Hematopoietic multipotent progenitor cell treated with erythropoietin and hydrocortisone succinate and interleukin-3 and kit ligand, for 17 days (in vitro differentiated cells): ENCODE measurements at regions not wholly inside any gene's neighbourhood (a gene's known extent, or its start where the extent isn't known, plus 50 kb on each side); places are given as distances from the start of the nearest gene placed in this dataset.

Source experiments
- DNase-seq: peaks from one replicate; pipeline ENCODE4 v3.0.0-alpha.2; 2015; ENCODE audit warnings: low spot score

DNA sequence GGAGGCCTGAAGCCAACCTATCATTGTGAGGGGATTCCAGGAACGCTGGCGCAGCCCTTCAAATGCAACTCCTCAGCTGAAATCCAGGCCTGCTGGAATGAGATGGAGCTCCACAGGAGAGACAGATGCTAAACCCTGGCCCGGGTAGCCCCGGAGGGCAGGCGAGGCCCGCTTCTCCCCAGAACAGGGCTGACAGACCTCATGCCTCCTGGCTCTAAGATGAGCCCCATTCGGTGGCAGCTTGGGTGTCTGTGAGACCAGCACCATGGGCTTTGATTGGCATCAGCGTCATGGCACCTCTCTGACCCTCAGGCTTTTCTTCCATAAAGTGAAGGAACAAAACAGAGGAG, 382.2 kb downstream of the BCL11B start:
- no peak for DNase-seq

DNA sequence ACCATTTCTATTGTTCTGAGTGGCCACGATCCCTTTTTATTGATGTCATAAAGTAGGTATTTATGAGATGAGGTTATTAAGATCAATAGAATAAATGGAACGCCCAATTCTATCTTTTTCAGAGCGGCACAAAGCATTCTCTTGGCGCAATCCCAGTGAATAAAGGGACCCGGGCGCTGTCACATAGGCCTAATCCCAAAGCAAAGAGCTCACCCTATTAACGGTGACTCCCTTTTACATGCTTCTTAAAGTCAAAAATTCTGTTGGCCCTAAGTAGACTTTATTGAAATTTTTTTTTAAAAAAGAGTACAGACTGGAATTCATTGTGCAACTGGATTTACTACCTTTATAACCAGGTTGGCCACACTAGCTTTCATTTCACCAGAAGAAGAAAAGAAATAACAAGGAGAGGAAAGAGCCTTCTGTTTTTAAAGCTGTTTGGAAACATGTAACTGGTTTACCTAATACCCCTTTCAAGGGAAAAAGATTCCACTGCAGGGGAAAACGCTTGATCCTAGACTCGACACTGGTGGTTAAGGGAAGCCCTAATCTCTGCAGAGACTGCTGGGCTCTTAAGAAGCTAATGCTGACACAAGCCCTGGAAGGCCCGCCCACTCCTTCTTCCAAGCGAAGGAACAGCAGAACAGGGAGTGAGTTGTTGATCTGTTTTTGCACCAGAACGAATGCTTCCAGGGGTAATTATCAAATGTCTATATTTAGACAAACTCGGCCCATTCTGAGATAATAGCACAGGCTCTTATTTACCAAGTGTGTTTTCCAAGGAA, 381.2 kb downstream of the BCL11B start:
- no peak for DNase-seq

- DNase-seq = no peak
Measured at GRCh38 chr14:98893675-98894074, 378.3 kb downstream of the BCL11B start.

DNA sequence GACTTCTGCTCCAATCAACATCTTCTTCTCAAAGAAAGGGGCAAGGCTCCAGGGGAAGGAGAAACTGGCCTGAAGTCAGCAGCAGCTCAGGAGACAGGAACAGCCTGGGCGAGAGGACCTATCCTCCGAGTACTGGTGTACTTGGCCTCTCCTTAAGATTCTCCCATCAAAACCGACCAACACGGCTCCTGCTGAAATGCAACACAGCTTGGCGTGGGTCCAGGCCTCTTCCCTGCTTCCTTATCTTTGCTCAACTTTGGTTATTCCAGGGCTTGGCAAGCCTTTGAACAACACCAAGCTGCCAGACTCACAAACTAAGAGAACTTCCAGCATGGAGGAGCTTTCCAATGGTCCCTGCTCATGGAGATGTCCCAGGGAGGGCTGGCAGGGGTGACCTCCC, 377.4 kb downstream of the BCL11B start:
- DNase-seq = no peak

DNA sequence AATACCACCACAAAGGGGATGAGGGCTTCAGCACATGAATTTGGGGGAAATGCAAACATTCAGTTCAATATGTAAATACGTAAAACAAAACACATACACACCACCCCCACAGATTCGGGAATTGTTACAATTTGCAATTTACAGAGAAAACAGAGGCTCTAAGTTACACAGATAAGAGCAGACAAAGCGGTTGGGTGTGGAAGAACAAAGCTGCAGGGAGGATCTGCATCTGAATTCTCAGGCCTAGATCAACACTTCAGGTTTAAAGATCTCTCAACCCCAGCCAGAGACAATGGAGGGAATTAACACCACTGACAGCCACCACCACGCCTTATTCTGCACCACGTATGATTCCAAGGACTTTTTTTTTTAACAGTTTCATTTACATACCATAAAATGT, 375.5 kb downstream of the BCL11B start:
- no peak for DNase-seq

GRCh38 chr14:98897605-98898309, 374.2 kb downstream of the BCL11B start:
- DNase-seq = no peak

DNA sequence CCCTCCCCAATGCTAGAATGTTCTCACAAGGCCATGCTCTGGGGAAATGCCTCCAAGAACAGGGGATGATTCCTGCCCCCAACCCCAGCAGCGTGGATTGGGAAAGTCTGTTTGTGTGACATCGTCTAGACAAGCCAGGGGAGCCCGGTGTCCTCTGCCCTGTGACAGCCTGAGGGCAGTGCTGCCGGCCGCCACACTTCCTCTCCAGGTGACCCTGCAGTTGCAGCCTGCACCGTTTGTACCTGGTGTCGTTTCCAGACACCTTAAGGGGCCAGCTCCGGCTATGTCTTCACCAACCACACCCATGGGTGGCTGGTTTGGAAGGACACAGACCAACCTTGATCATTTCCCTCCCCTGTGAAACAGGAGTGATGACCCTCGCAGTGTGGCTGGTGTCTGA, 372.6 kb downstream of the BCL11B start:
- no peak for DNase-seq

GRCh38 chr14:98900236-98900635, 371.8 kb downstream of the BCL11B start:
- DNase-seq = no peak

GRCh38 chr14:98900798-98901197, 371.2 kb downstream of the BCL11B start:
- no peak for DNase-seq

GRCh38 chr14:98901511-98902205, 370.3 kb downstream of the BCL11B start:
- DNase-seq = no peak

DNA sequence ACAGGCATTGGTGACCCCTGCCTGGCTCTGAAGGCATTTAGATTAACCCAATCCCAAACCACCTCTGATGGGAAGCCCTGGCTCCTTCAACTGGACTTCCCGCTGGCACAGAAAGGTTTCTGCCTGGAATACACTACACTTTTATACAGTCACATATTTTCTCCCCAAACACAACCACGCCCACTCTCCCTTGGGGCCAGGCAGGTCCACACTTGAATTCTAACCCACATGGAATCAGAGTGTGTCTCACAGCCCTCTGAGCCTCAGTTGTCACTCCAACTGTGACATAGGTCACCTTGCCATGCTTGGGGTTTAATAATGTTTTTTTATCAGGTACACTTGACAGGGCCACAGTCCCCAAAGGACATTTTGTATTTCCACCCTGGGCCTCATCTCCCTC, 368.6 kb downstream of the BCL11B start:
- DNase-seq = no peak

DNA sequence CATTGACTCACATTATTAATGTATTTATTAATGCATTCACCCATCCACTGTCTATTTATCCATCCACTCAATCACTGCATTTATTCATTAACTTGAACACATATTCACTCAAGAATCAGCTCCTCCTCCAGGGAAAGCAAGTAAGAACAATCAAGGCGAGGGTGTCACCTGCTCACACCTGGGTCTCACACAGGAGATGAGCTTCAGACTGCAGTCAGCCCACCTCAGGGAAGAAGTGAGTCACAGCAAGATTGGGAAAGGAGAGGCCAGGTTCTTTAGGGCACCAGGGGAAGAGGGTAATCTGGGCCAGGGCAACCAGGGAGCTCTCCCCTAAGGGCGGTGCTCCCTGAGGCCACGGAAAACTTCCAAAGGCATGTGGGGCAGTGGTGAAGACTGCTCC, 367.3 kb downstream of the BCL11B start:
- DNase-seq = no peak

DNA sequence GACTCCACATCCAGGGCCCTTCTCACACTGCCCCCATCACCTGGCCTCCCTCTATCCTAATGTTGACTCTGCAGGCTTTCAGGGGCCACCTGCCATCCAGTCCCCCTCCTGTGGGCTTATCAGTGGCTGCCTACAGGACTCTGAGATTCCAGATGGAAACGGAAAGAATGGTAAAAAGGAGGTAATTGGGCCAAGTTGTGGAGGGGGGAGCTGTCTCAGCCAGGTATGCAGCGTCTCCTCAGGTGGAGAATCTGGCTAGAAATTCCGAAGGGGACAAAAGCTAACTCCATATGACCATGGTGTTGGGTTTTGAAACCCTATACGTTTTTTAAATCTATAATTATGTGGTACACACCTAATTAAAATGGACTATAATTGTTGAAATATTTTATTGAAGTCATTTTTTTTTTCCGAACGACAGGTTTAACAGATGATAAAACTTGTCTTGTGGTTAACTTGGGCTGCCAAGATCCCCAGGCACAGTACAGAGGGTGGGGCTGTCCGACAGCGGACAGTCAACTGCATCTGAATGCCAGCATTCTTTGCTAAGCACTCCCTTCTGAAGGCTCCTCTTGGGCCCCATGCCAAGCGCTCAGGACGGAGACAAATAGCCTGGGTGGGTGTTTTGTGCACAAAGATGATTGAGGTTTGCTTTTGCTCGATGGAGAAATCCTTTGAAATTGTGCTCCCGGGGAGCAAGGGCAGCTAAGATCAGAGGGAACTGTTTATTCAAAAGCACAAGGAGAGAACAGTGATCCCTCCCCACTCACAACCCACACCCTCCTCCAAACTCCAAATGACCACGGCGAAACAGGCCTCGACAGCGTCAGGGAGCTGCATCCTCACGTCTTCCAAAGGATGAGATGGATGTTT, 365.6 kb downstream of the BCL11B start:
- no peak for DNase-seq

DNA sequence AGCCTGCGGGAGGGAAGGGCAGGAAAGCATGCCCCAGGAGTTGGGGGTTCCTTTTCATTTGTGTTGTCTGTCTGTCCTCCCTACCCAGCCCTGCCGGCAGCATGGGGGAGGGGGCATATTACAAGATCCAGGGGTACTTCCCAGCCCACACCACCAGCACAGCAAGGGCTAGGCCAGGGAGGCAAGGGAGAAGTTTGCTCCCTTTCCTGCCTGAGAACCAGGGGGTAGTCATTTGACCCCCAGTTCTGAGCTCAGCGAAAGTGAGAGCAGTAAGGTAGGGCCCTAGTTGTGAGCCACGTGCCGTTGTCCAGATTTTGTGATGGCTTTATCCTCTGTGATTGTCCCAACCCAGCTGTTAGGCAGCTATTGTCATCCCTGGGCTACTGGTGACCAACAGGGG, 364.7 kb downstream of the BCL11B start:
- no peak for DNase-seq

GRCh38 chr14:98908050-98908449, 363.9 kb downstream of the BCL11B start:
- no peak for DNase-seq

GRCh38 chr14:98909251-98909944, 362.6 kb downstream of the BCL11B start:
- DNase-seq = no peak

DNA sequence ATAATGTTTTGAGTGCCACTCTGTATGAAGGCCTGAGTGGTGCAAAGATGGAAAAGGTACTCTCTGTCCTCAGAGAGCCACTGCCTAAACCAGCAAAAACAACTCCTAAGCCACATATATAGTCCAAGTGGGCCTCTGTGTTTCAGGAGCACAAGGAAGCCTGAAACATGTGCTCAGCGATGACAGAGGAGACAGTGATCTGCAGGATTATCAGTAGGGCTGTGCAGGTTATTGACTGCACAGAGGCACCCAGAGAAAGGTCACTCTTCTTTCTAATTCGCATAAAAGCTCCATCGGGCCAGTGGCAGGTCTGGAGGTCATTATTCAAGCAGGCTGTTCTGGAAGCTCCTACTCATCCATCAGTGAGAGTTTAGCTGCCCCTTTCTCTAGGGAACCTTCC, 361.9 kb downstream of the BCL11B start:
- DNase-seq = no peak

DNA sequence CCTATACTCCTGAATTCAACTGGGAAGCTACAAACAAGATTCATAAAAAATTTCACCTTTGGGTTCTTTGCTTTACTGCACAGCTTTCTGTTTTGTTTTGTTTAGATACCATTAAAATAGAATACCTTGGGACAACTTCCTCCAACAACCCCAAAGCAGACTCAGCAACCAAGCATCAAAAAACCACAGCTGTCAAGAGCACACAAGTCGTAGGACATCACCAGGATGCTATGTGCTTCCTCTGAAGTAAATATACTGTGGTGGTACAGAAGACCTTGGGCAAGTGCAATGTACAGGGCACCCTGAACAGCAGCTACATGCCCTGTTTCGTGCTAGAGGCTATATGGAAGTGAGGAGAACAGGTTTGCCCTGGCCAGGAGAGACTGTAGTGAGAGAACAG, 359.3 kb downstream of the BCL11B start:
- DNase-seq = no peak

DNA sequence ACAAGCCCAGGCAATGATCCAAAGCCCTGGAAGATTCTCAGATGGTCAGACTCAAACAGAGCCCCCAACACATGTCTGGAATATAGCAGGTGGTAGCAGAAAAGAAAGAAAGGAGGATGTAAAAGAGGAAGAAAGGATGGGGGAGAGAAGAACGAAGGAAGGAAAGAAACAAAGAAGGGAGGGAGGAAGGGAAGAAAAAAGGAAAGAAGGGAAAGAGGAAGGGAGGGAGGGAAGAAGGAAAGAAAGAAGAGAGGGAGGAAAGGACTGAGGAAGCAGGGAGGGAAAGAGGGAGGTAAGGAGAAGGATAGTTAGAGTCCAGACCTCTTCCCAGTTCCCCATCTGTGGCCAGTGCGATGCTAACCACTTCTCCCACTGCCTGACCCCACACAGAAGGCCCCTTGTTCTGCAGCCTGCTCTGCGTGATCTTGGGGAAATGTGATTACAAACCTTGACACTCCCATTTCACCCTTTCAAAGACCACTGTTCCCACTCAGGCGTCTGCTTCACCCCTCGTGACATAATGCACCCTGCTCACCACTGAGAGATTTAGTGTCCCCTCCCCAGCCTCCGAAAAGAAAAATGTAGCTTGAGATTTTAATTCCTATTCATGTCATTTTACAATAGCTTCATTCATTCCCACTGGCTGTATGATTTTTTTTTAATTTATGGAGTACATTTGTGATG, 357.9 kb downstream of the BCL11B start:
- DNase-seq = no peak

GRCh38 chr14:98914942-98915341, 357.1 kb downstream of the BCL11B start:
- no peak for DNase-seq

DNA sequence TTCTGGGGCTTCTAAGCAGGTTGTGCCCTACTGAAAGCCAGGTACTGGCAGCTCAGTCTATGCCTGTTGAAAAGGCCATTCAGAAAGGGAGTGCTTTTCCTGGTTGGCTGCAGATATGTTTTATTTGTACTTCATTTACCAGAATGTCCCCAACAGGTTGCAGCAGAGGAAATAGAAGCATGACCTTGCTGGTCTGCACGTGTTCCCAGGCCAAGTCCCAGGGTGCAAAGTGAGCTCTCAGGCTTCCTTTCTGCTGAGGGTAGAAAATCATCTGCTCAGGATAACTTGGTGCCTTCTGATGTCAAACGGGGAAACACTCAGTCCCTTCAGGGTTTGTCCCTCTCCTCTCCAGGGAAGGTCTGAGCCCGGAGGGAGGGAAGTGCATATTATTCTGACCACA, 356.4 kb downstream of the BCL11B start:
- DNase-seq = no peak
